SK-N-SH (cell line): ENCODE measurements at regions not wholly inside any gene's neighbourhood (a gene's known extent, or its start where the extent isn't known, plus 50 kb on each side); places are given as distances from the start of the nearest gene placed in this dataset.

Source experiments
- CTCF ChIA-PET: fragments of 300-600, 350-600 bp; formaldehyde crosslinking; extraction: SDS; loops from one replicate; lab custom pipeline; 2021; lab: Yijun Ruan, JAX
- POLR2A ChIA-PET: fragments of 350-600 bp; sonication (Branson Sonifier 250); formaldehyde crosslinking; extraction: SDS; loops from one replicate; lab custom pipeline; 2020; ENCODE audit warnings: antibody characterized with exemption, inconsistent platforms; lab: Yijun Ruan, JAX
- DNase-seq: peaks from one replicate; pipeline ENCODE4 v3.0.0; 2012
- H2AFZ ChIP-seq: fragments of 200-600 bp; sonication (generic); 2 replicates; pipeline ENCODE4 v1.8.1; 2016; ENCODE audit warnings: antibody characterized with exemption, mild to moderate bottlenecking, low read depth
- H3F3A ChIP-seq: fragments of 200-600 bp; sonication (generic); replicated peaks from 2 replicates; pipeline ENCODE3; 2016; ENCODE audit warnings: antibody characterized with exemption, mild to moderate bottlenecking; ENCODE audit not compliant: insufficient read depth
- H3K27ac ChIP-seq, 2 experiments: fragments of 200-500 bp in 1 of 2; fragments of 200-600 bp in 1 of 2; sonication (Bioruptor generic) in 1 of 2; sonication (generic), shearing (Covaris generic) in 1 of 2; 2 replicates each; pipeline versions ENCODE4 v1.5.1 to v1.6.1; 2014 to 2016; ENCODE audit warnings: low read depth in 2 of 2, inconsistent platforms in 1 of 2, low read length in 1 of 2, mild to moderate bottlenecking in 1 of 2, mixed read lengths in 1 of 2
- H3K27me3 ChIP-seq: fragments of 200-600 bp; sonication (generic), shearing (Covaris generic); 2 replicates; pipeline ENCODE4 v1.6.1; 2016; ENCODE audit warnings: mixed run types; ENCODE audit not compliant: insufficient read depth
- H3K36me3 ChIP-seq, 2 experiments: fragments of 200-500 bp in 1 of 2; fragments of 200-600 bp in 1 of 2; sonication (Bioruptor generic) in 1 of 2; sonication (generic) in 1 of 2; replicated peaks in 1 of 2; 2 replicates each; pipeline versions ENCODE3 to v1.5.1; 2014 to 2016; ENCODE audit warnings: low read length in 1 of 2, mild to moderate bottlenecking in 1 of 2; ENCODE audit not compliant: insufficient read depth in 2 of 2, control insufficient read depth in 1 of 2
- H3K4me1 ChIP-seq, 2 experiments: fragments of 200-500 bp in 1 of 2; fragments of 200-600 bp in 1 of 2; sonication (Bioruptor generic) in 1 of 2; sonication (generic), shearing (Covaris generic) in 1 of 2; 2 replicates each; pipeline versions ENCODE4 v1.5.1 to v1.6.1; 2014 to 2016; ENCODE audit warnings: low read depth in 1 of 2, low read length in 1 of 2, mixed run types in 1 of 2; ENCODE audit not compliant: insufficient read depth in 2 of 2, control insufficient read depth in 1 of 2
- H3K4me2 ChIP-seq: fragments of 200-600 bp; sonication (generic), shearing (Covaris generic); 2 replicates; pipeline ENCODE4 v1.6.1; 2017; ENCODE audit warnings: mixed run types
- H3K4me3 ChIP-seq, 2 experiments: fragments of 200-500 bp in 1 of 2; fragments of 200-600 bp in 1 of 2; sonication (Bioruptor generic) in 1 of 2; sonication (generic), shearing (Covaris generic) in 1 of 2; 2 replicates each; pipeline versions ENCODE4 v1.5.1 to v1.8.1; 2014 to 2016; ENCODE audit warnings: low read depth in 2 of 2, inconsistent platforms in 1 of 2, low read length in 1 of 2, mild to moderate bottlenecking in 1 of 2, mixed read lengths in 1 of 2, moderate library complexity in 1 of 2
- H3K79me2 ChIP-seq: fragments of 200-600 bp; sonication (generic); 2 replicates; pipeline ENCODE4 v1.8.1; 2017; ENCODE audit warnings: mild to moderate bottlenecking; ENCODE audit not compliant: insufficient read depth
- H3K9ac ChIP-seq: fragments of 200-600 bp; sonication (generic); 2 replicates; pipeline ENCODE4 v1.6.1; 2017; ENCODE audit warnings: mixed run types
- H3K9me2 ChIP-seq: fragments of 200-600 bp; sonication (generic); 2 replicates; pipeline ENCODE4 v1.6.1; 2017; ENCODE audit warnings: mixed run types
- H3K9me3 ChIP-seq: fragments of 200-600 bp; sonication (generic); 2 replicates; pipeline ENCODE4 v1.6.1; 2017; ENCODE audit warnings: mixed run types, mild to moderate bottlenecking, moderate library complexity
- H4K20me1 ChIP-seq: fragments of 200-600 bp; sonication (generic); 2 replicates; pipeline ENCODE4 v1.6.1; 2017; ENCODE audit warnings: mild to moderate bottlenecking, mixed run types; ENCODE audit not compliant: insufficient read depth
- CHD2 ChIP-seq: fragments of 150-350 bp; IDR thresholded peaks from 2 replicates; pipeline ENCODE4 v1.6.1; 2018; ENCODE audit warnings: low read length; ENCODE audit not compliant: partially characterized antibody
- CTCF ChIP-seq: fragments of 200-600 bp; sonication (generic); IDR thresholded peaks from 2 replicates; pipeline ENCODE4 v1.6.1; 2017; ENCODE audit warnings: antibody characterized with exemption, mild to moderate bottlenecking, moderate library complexity
- EZH2phosphoT487 ChIP-seq: fragments of 200-600 bp; sonication (generic); IDR thresholded peaks from 2 replicates; pipeline ENCODE4 v1.6.1; 2017; ENCODE audit warnings: low read depth, mixed run types, mild to moderate bottlenecking, antibody characterized with exemption, moderate library complexity, borderline replicate concordance
- FOSL2 ChIP-seq: IDR thresholded peaks from 2 replicates; pipeline ENCODE4 v1.4.0; 2012; ENCODE audit warnings: low read depth, mild to moderate bottlenecking, moderate library complexity, borderline replicate concordance
- FOXJ3 ChIP-seq: sonication (generic); formaldehyde crosslinking; IDR thresholded peaks from 2 replicates; pipeline ENCODE4 v1.5.1; 2020; ENCODE audit warnings: mild to moderate bottlenecking, missing genetic modification reagents
- GATA2 ChIP-seq: sonication (generic); formaldehyde crosslinking; IDR thresholded peaks from 2 replicates; pipeline ENCODE4 v1.5.0; 2020; ENCODE audit warnings: mild to moderate bottlenecking, missing genetic modification reagents
- JUND ChIP-seq: IDR thresholded peaks from 2 replicates; pipeline ENCODE4 v1.4.0; 2012
- MAX ChIP-seq: IDR thresholded peaks from 2 replicates; pipeline ENCODE4 v1.4.0; 2012; ENCODE audit warnings: low read depth
- MXI1 ChIP-seq: IDR thresholded peaks from 2 replicates; pipeline ENCODE4 v1.6.1; 2012; ENCODE audit warnings: mild to moderate bottlenecking, low read depth, low read length, improper control_type of control experiment
- NFIC ChIP-seq: IDR thresholded peaks from 2 replicates; pipeline ENCODE4 v1.4.0; 2012; ENCODE audit warnings: borderline replicate concordance
- NRF1 ChIP-seq: IDR thresholded peaks from 2 replicates; pipeline ENCODE4 v1.6.1; 2012; ENCODE audit warnings: low read depth, mild to moderate bottlenecking, low read length
- PBX3 ChIP-seq: IDR thresholded peaks from 2 replicates; pipeline ENCODE4; 2012
- POLR2AphosphoS5 ChIP-seq: IDR thresholded peaks from 2 replicates; pipeline ENCODE4 v1.6.1; 2012; ENCODE audit warnings: low read depth, low read length
- RAD21 ChIP-seq: IDR thresholded peaks from 2 replicates; pipeline ENCODE4 v1.6.1; 2012; ENCODE audit warnings: mild to moderate bottlenecking, low read length
- REST ChIP-seq: IDR thresholded peaks from 2 replicates; pipeline ENCODE4 v1.6.1; 2012; ENCODE audit warnings: mild to moderate bottlenecking, low read depth, low read length, moderate library complexity
- RXRA ChIP-seq: IDR thresholded peaks from 2 replicates; pipeline ENCODE4 v1.4.0; 2012; ENCODE audit warnings: low read depth, mild to moderate bottlenecking, borderline replicate concordance
- SIN3A ChIP-seq: IDR thresholded peaks from 2 replicates; pipeline ENCODE4 v1.6.1; 2012; ENCODE audit warnings: low read depth, mild to moderate bottlenecking, low read length, moderate library complexity, borderline replicate concordance
- SMC3 ChIP-seq: IDR thresholded peaks from 2 replicates; pipeline ENCODE4 v1.6.1; 2012; ENCODE audit warnings: low read depth, low read length, improper control_type of control experiment
- TAF1 ChIP-seq: IDR thresholded peaks from 2 replicates; pipeline ENCODE4 v1.6.1; 2012; ENCODE audit warnings: low read depth, mild to moderate bottlenecking, low read length, moderate library complexity, borderline replicate concordance
- TEAD4 ChIP-seq: IDR thresholded peaks from 2 replicates; pipeline ENCODE4 v1.4.0; 2012; ENCODE audit warnings: mild to moderate bottlenecking, borderline replicate concordance; ENCODE audit not compliant: insufficient read depth
- YY1 ChIP-seq: IDR thresholded peaks from 2 replicates; pipeline ENCODE4 v1.4.0; 2012; ENCODE audit warnings: low read depth, mild to moderate bottlenecking
- WGBS: methylation state at CpG from one replicate; pipeline ENCODE4 v1.1.6; 2017; ENCODE audit warnings: low lambda C conversion rate; 5-methylcytosine and 5-hydroxymethylcytosine counted together

- H3K27ac ChIP-seq: no peak overlapping the region
- H3K79me2 ChIP-seq: no peaks in the 10 kb centered on the region
- H3K4me1 ChIP-seq: peaks cover 0 to 9% of the 10 kb centered on the region in 2 experiments; a peak in 2 of 4 replicates
- H3K36me3 ChIP-seq: no peaks in the 10 kb centered on the region
- WGBS: 28% methylated on average over 4 of the region's 4 CpGs
- CTCF ChIA-PET: interaction anchor here (1.4 to 3.5 kb wide), 3 partner anchors 11 to 141 kb away, joined by 3 to 20 read pairs (median 8); partner anchors contain the start of gene SFRP4
- TF ChIP-seq FOSL2 (no peak), RXRA (no peak), EZH2phosphoT487 (no peak), JUND (no peak), NRF1 (no peak), YY1 (no peak), SIN3A (no peak), POLR2AphosphoS5 (no peak)
- no peaks in the 10 kb centered on the region for H3K9me2 ChIP-seq
- no peaks in the 10 kb centered on the region for H3F3A ChIP-seq
- H3K4me2 ChIP-seq: no peak overlapping the region
- H3K9ac ChIP-seq: no peak overlapping the region
- POLR2A ChIA-PET: no interaction called here
- H3K27me3 ChIP-seq: no peaks in the 10 kb centered on the region
- no peak overlapping the region for H2AFZ ChIP-seq
- no peak overlapping the region for H3K4me3 ChIP-seq
- H4K20me1 ChIP-seq: no peaks in the 10 kb centered on the region
- no peak for DNase-seq
- no peaks in the 10 kb centered on the region; the same call in 1 of the 2 replicates for H3K9me3 ChIP-seq
Measured at GRCh38 chr7:38057829-38058228, 120.2 kb upstream of the STARD3NL start.

- H3K4me2 ChIP-seq: no peak overlapping the region
- no peaks in the 10 kb centered on the region; the same call in 1 of the 2 replicates for H3K9me3 ChIP-seq
- no peak for DNase-seq
- H4K20me1 ChIP-seq: no peaks in the 10 kb centered on the region
- no peaks in the 10 kb centered on the region for H3F3A ChIP-seq
- CTCF ChIA-PET: interaction anchor here (0.6 to 3.5 kb wide), 6 partner anchors 11 to 263 kb away, joined by 3 to 20 read pairs (median 4); partner anchors contain the start of gene SFRP4
- H3K79me2 ChIP-seq: no peaks in the 10 kb centered on the region
- WGBS: 12% methylated on average over 4 of the region's 4 CpGs
- no peak overlapping the region for H3K9ac ChIP-seq
- POLR2A ChIA-PET: no interaction called here
- H2AFZ ChIP-seq: no peak overlapping the region
- no peak overlapping the region for H3K4me3 ChIP-seq
- no peaks in the 10 kb centered on the region for H3K9me2 ChIP-seq
- H3K27me3 ChIP-seq: no peaks in the 10 kb centered on the region
- no peaks in the 10 kb centered on the region for H3K4me1 ChIP-seq
- H3K27ac ChIP-seq: no peak overlapping the region
- TF ChIP-seq REST: no peak
- TF ChIP-seq PBX3: no peak
- no peak for TF ChIP-seq GATA2 (CRISPR knock-in tag)
- TF ChIP-seq NRF1: no peak
- TF ChIP-seq MXI1: no peak
- no peak for TF ChIP-seq MAX
- TF ChIP-seq CTCF: no peak
- TF ChIP-seq TAF1: no peak
- TF ChIP-seq RAD21: no peak
- no peak for TF ChIP-seq FOXJ3
- no peak for TF ChIP-seq CHD2
- TF ChIP-seq POLR2AphosphoS5: no peak
- TF ChIP-seq TEAD4: no peak
- no peak for TF ChIP-seq SMC3
- TF ChIP-seq NFIC: no peak
- no peaks in the 10 kb centered on the region for H3K36me3 ChIP-seq
Measured at GRCh38 chr7:38060116-38060515, 117.9 kb upstream of the STARD3NL start.
